NB4 (cell line): ENCODE measurements at regions not wholly inside any gene's neighbourhood (a gene's known extent, or its start where the extent isn't known, plus 50 kb on each side); places are given as distances from the start of the nearest gene placed in this dataset.

Source experiments
- CTCF ChIP-seq: IDR thresholded peaks from one replicate; pipeline ENCODE4 v1.5.1; 2012; ENCODE audit warnings: low read depth, low read length
- POLR2A ChIP-seq: IDR thresholded peaks from 2 replicates; pipeline ENCODE4 v1.6.1; 2011; ENCODE audit warnings: mild to moderate bottlenecking; ENCODE audit not compliant: insufficient read length; ENCODE audit errors: extremely low read depth

GRCh38 chr2:120625865-120626560 is 109.7 kb upstream of the GLI2 start:
- TF ChIP-seq POLR2A (no peak), CTCF (no peak)
